Adrenal gland (tissue), 9 donors: ENCODE measurements at regions not wholly inside any gene's neighbourhood (a gene's known extent, or its start where the extent isn't known, plus 50 kb on each side); places are given as distances from the start of the nearest gene placed in this dataset.
"Not testable (repeated sequence)": the region's sequence is repeated elsewhere in the genome, so short reads cannot be mapped to it uniquely, and the experiment has no call there.

ENCODE experiments used
- DNase-seq, 7 donors: peaks; one replicate each; pipeline ENCODE4 v3.0.0-alpha.2; 2019 to 2020
- H3K27ac ChIP-seq, 5 donors: fragments of 200-600 bp; sonication (generic) in 4 of 5; 1 replicate in 3 of 5; 2 replicates in 2 of 5; pipeline versions ENCODE4 v1.5.1 to v1.8.0; 2016 to 2020; ENCODE audit warnings: mild to moderate bottlenecking in 1 of 5
- H3K27me3 ChIP-seq: fragments of 200-600 bp; 2 replicates; pipeline ENCODE4 v1.8.0; 2021
- H3K36me3 ChIP-seq, 2 donors: fragments of 200-600 bp; replicated peaks in 1 of 2; 1 replicate in 1 of 2; 2 replicates in 1 of 2; pipeline versions ENCODE4 v1.5.1 to v1.8.0; 2018 to 2022
- H3K4me1 ChIP-seq, 2 donors: fragments of 200-600 bp; replicated peaks in 1 of 2; 1 replicate in 1 of 2; 2 replicates in 1 of 2; pipeline versions ENCODE4 v1.5.1 to v1.8.0; 2018 to 2021
- H3K4me3 ChIP-seq, 4 donors: fragments of 200-600 bp; sonication (generic) in 3 of 4; one replicate each; pipeline ENCODE4 v1.5.1; 2016 to 2018
- H3K9me3 ChIP-seq, 3 donors: fragments of 200-600 bp; sonication (generic) in 1 of 3; replicated peaks in 1 of 3; 1 replicate in 2 of 3; 2 replicates in 1 of 3; pipeline versions ENCODE4 v1.5.1 to v1.8.0; 2016 to 2021
- POLR2A ChIP-seq, 2 donors: fragments of 450-650 bp; IDR thresholded peaks; one replicate each; pipeline ENCODE4 v1.6.1; 2017; ENCODE audit warnings: antibody characterized with exemption in 2 of 2, mild to moderate bottlenecking in 2 of 2, moderate library complexity in 1 of 2
- WGBS, 4 donors: extraction: QIAGEN DNeasy Blood & Tissue Kit in 2 of 4; methylation state at CpG; one replicate each; pipeline versions ENCODE4 v1.1.5 to v1.1.7; 2013 to 2017; 5-methylcytosine and 5-hydroxymethylcytosine counted together
- intact Hi-C, 2 donors: fragments of 100-400 bp; cut with DNase I; formaldehyde crosslinking; loops; one replicate each; pipeline versions ENCODE4 v1.14.1 to v1.15.0; 2022 to 2023
- TF ChIP-seq, protein P1 (sequence below), 6 experiments: fragments of 450-650 bp in 4 of 6; fragments of 200-600 bp in 2 of 6; sonication (generic) in 1 of 6; IDR thresholded peaks; 1 replicate in 5 of 6; 2 replicates in 1 of 6; pipeline versions ENCODE4 v1.5.1 to v1.8.0; 2016 to 2021; ENCODE audit warnings: antibody characterized with exemption in 6 of 6, mild to moderate bottlenecking in 2 of 6, moderate library complexity in 1 of 6
- donor health status: healthy with polysubstance abuse.
- donor health status: Bipolar disorder and iron deficiency.
- donor health status: DM: yes; HTN: yes; CAD: no.
- donor health status: DM: no; HTN: no; CAD: no.
- donor health status: DM: no; HTN: no; CAD: no.

DNA sequence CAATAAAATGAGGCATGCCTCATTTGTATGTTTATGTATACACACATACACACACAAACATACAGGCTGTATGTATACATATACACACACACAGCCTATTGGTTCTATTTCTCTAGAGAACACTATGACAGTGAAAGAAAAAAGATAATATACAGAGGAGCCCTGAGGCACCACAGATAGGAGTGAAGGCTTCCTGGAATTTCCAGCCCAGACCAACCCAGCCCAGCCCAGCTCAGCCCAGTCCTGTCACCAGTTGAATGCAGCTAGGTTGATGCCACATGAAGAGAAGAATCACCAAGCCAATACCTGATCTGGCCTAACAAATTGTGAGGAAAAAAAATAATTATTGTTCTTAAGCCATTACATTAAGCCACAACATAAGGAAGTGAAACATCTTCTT is 126.9 kb upstream of the PDE4D start:
- TF ChIP-seq POLR2A (IDR thresholded peaks at IDR 0.05), result no peak
- TF ChIP-seq, protein P1, sequence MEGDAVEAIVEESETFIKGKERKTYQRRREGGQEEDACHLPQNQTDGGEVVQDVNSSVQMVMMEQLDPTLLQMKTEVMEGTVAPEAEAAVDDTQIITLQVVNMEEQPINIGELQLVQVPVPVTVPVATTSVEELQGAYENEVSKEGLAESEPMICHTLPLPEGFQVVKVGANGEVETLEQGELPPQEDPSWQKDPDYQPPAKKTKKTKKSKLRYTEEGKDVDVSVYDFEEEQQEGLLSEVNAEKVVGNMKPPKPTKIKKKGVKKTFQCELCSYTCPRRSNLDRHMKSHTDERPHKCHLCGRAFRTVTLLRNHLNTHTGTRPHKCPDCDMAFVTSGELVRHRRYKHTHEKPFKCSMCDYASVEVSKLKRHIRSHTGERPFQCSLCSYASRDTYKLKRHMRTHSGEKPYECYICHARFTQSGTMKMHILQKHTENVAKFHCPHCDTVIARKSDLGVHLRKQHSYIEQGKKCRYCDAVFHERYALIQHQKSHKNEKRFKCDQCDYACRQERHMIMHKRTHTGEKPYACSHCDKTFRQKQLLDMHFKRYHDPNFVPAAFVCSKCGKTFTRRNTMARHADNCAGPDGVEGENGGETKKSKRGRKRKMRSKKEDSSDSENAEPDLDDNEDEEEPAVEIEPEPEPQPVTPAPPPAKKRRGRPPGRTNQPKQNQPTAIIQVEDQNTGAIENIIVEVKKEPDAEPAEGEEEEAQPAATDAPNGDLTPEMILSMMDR (IDR thresholded peaks at IDR 0.05), result no peak
- intact Hi-C loops, result no loop called here
- no peak for DNase-seq

DNA sequence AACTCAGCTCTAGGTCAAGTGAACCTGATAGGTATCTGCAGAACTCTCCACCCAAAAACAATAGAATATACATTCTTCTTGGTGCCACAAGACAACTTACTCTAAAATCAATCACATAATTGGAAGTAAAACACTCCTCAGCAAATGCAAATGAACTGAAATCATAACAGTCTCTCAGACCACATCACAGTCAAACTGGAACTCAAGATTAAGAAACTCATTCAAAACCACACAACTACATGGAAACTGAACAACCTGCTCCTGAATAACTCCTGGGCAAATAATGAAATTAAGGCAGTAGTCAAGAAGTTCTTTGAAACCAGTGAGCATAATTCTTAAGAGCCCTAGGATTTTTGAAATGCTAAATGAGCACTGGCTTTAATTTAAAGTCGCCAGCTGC is 125.4 kb upstream of the PDE4D start:
- H3K36me3 ChIP-seq, DNase-seq, H3K4me1 ChIP-seq, H3K9me3 ChIP-seq, H3K4me3 ChIP-seq, intact Hi-C loops, H3K27me3 ChIP-seq, H3K27ac ChIP-seq: not testable (repeated sequence)
- 67 to 80% (median 73%) methylated on average over 1 of the region's 1 CpG for WGBS, 4 donors

More for the DNA sequence above, 126.9 kb upstream of the PDE4D start:
- Histone ChIP-seq H3K27ac (no peak overlapping the region), H3K4me1 (no peaks in the 10 kb centered on the region), H3K9me3 (no peaks in the 10 kb centered on the region), H3K36me3 (no peaks in the 10 kb centered on the region), H3K4me3 (no peak overlapping the region), H3K27me3 (no peaks in the 10 kb centered on the region)

DNA sequence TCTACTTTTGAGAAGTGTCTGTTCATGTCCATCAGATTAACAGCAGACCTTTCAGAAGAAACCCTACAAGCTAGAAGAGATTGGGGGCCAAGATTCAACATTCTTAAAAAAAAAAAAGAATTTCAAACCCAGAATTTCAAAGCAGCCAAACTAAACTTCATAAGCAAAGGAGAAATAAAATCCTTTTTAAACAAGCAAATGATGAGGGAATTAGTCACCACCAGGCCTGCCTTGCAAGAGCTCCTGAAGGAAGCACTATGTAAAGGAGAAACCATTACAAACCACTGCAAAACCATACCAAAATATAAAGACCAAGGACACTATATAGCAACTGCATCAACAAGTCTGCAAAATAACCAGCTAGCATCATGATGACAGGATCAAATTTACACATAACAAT is 124.6 kb upstream of the PDE4D start:
- no peaks in the 10 kb centered on the region for H3K4me1 ChIP-seq
- no peaks in the 10 kb centered on the region for H3K36me3 ChIP-seq
- no peaks in the 10 kb centered on the region for H3K9me3 ChIP-seq
- no peak overlapping the region for H3K4me3 ChIP-seq
- no peaks in the 10 kb centered on the region for H3K27me3 ChIP-seq
- intact Hi-C loops, result no loop called here
- no peak for DNase-seq
- TF ChIP-seq, protein P1 (IDR thresholded peaks at IDR 0.05), result no peak
- TF ChIP-seq POLR2A (IDR thresholded peaks at IDR 0.05), result no peak
- H3K27ac ChIP-seq, result no peak overlapping the region

DNA sequence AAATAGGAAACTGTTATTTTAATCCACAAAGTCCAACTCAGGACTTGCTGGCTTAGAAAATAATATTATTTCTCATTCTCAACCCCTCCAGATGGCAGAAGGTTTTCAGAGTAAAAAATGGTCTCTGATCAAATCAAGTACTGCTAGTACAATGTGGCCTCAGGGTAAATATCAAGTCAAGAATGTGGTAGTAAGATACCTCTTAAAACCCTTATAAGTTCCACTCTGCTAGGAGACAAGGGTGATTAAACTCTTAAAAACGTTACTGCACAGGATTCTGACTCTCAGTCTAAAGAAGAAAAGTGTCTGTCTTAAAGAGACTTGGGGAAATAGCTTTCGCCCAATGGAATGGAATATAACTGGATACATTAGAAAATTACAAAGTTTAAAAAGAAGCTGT is 120.8 kb upstream of the PDE4D start:
- Histone ChIP-seq H3K4me3 (no peak overlapping the region), H3K9me3 (no peaks in the 10 kb centered on the region), H3K4me1 (no peaks in the 10 kb centered on the region), H3K27ac (no peak overlapping the region), H3K36me3 (no peaks in the 10 kb centered on the region), H3K27me3 (no peaks in the 10 kb centered on the region)
- DNase-seq, result no peak
- intact Hi-C loops, result no loop called here
- no peak for TF ChIP-seq POLR2A (IDR thresholded peaks at IDR 0.05)
- TF ChIP-seq, protein P1 (IDR thresholded peaks at IDR 0.05), result no peak
- WGBS, 4 donors, result 58 to 70% (median 64%) methylated on average over 2 of the region's 2 CpGs

DNA sequence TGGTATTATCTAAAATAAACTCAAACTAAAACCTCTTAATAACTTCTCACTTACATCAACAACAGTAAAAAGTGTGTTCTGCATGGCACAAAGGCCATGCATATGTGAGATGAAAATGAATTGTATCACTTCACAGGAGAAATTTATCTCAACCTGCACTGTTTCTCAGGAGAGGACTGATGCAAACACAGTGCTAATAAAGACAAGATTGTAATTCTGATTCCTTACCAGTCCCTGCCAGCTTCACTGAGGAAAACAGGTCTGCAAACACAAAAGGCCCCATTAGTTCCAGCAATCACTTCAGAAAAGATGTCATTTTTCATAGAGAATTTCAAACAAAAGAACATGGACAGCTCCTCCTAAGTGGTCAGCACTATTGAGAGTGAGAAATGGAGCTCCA is 117.3 kb upstream of the PDE4D start:
- H3K36me3 ChIP-seq, result no peaks in the 10 kb centered on the region
- TF ChIP-seq POLR2A (IDR thresholded peaks at IDR 0.05), result no peak
- TF ChIP-seq, protein P1 (IDR thresholded peaks at IDR 0.05), result no peak
- no peak overlapping the region for H3K4me3 ChIP-seq
- no peaks in the 10 kb centered on the region for H3K9me3 ChIP-seq
- H3K27ac ChIP-seq, result no peak overlapping the region
- no peaks in the 10 kb centered on the region for H3K4me1 ChIP-seq
- intact Hi-C loops, result no loop called here
- H3K27me3 ChIP-seq, result no peaks in the 10 kb centered on the region
- DNase-seq, result no peak
